ENCODE measurements at regions not wholly inside any gene's neighbourhood (a gene's known extent, or its start where the extent isn't known, plus 50 kb on each side); places are given as distances from the start of the nearest gene placed in this dataset.

DNA sequence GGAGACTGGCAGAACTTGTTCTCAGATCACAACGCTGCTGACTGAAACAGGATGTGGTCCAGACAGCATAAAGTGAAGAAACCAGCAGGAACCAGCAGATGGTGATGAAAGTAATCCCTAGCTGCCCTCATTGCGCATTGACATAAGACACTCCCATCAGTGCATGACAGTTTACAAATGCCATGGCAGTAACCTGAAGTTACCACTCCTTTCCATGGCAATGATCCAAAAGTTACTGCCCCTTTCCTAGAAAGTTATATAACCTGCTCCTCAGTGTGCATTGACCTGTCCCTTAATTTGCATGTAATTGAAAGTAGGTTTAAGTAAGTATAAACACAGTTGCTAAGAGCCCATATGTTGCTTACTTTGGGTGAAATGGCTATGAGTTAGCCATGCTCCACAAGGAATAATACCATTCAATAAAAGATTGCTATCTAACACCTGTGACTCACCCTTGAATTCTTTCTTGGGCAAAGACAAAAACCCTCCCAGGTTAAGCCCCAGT, 149.1 kb upstream of the CD96 start (continued):
- TF ChIP-seq FOXJ3 (CRISPR knock-in tag; IDR thresholded peaks at IDR 0.05): no peak

GRCh38 chr3:111412656-111413055, 129.3 kb upstream of the CD96 start:
- ChIA-PET CTCF (no interaction called here), POLR2A (no interaction called here)
- Histone ChIP-seq H3K9ac (no peak overlapping the region), H3F3A (replicated peaks; ENCODE audit: insufficient read depth) (no peaks in the 10 kb centered on the region), H3K27ac (ENCODE audit: low read depth in 2 of 2, low read length in 1 of 2) (no peak overlapping the region), H3K27me3 (ENCODE audit: insufficient read depth) (no peaks in the 10 kb centered on the region), H3K36me3 (replicated peaks in 1 of 2; ENCODE audit: control insufficient read depth in 1 of 2, insufficient read depth in 2 of 2, low read length in 1 of 2) (no peaks in the 10 kb centered on the region), H4K20me1 (ENCODE audit: insufficient read depth) (no peaks in the 10 kb centered on the region), H3K9me3 (no peaks in the 10 kb centered on the region), H3K4me1 (ENCODE audit: control insufficient read depth in 1 of 2, insufficient read depth in 2 of 2, low read depth in 1 of 2, low read length in 1 of 2) (no peaks in the 10 kb centered on the region; a peak in 1 of 4 replicates), H3K4me3 (ENCODE audit: low read depth in 2 of 2, low read length in 1 of 2) (no peak overlapping the region), H3K79me2 (ENCODE audit: insufficient read depth) (no peaks in the 10 kb centered on the region), H3K9me2 (no peaks in the 10 kb centered on the region), H3K4me2 (no peak overlapping the region), H2AFZ (ENCODE audit: low read depth) (no peak overlapping the region)
- WGBS (ENCODE audit: low lambda C conversion rate): 66% methylated on average over 4 of the region's 4 CpGs
- no peak for TF ChIP-seq RXRA (IDR thresholded peaks at IDR 0.05; ENCODE audit: borderline replicate concordance, low read depth)
- TF ChIP-seq CHD2 (IDR thresholded peaks at IDR 0.05; ENCODE audit: low read length, partially characterized antibody): no peak
- TF ChIP-seq TCF12 (IDR thresholded peaks at IDR 0.05): no peak
- TF ChIP-seq GABPA (IDR thresholded peaks at IDR 0.05; ENCODE audit: low read depth): no peak
- TF ChIP-seq MEF2A (IDR thresholded peaks at IDR 0.05; ENCODE audit: borderline replicate concordance, low read depth): no peak
- TF ChIP-seq EZH2phosphoT487 (IDR thresholded peaks at IDR 0.05; ENCODE audit: borderline replicate concordance, low read depth): no peak
- TF ChIP-seq EP300 (IDR thresholded peaks at IDR 0.05; ENCODE audit: borderline replicate concordance in 1 of 2, low read depth in 1 of 2, low read length in 1 of 2): no peak
- TF ChIP-seq, protein P1, sequence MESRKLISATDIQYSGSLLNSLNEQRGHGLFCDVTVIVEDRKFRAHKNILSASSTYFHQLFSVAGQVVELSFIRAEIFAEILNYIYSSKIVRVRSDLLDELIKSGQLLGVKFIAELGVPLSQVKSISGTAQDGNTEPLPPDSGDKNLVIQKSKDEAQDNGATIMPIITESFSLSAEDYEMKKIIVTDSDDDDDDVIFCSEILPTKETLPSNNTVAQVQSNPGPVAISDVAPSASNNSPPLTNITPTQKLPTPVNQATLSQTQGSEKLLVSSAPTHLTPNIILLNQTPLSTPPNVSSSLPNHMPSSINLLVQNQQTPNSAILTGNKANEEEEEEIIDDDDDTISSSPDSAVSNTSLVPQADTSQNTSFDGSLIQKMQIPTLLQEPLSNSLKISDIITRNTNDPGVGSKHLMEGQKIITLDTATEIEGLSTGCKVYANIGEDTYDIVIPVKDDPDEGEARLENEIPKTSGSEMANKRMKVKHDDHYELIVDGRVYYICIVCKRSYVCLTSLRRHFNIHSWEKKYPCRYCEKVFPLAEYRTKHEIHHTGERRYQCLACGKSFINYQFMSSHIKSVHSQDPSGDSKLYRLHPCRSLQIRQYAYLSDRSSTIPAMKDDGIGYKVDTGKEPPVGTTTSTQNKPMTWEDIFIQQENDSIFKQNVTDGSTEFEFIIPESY (IDR thresholded peaks at IDR 0.05; ENCODE audit: borderline replicate concordance, low read depth): no peak
- no peak for TF ChIP-seq CTCF (IDR thresholded peaks at IDR 0.05)
- no peak for TF ChIP-seq JUND (IDR thresholded peaks at IDR 0.05)
- TF ChIP-seq USF2 (IDR thresholded peaks at IDR 0.05; ENCODE audit: borderline replicate concordance, low read depth, low read length): no peak
- no peak for TF ChIP-seq SMC3 (IDR thresholded peaks at IDR 0.05; ENCODE audit: low read depth, low read length)
- TF ChIP-seq TAF1 (IDR thresholded peaks at IDR 0.05; ENCODE audit: borderline replicate concordance, low read depth, low read length): no peak
- TF ChIP-seq REST (IDR thresholded peaks at IDR 0.05; ENCODE audit: low read depth, low read length): no peak
- TF ChIP-seq MXI1 (IDR thresholded peaks at IDR 0.05; ENCODE audit: low read depth, low read length): no peak
- no peak for TF ChIP-seq NRF1 (IDR thresholded peaks at IDR 0.05; ENCODE audit: low read depth, low read length)
- no peak for TF ChIP-seq RFX5 (IDR thresholded peaks at IDR 0.05; ENCODE audit: low read length)
- no peak for TF ChIP-seq GATA2 (CRISPR knock-in tag; IDR thresholded peaks at IDR 0.05)
- no peak for TF ChIP-seq YY1 (IDR thresholded peaks at IDR 0.05; ENCODE audit: low read depth)
- no peak for DNase-seq
